RWPE2 (cell line): ENCODE measurements at regions not wholly inside any gene's neighbourhood (a gene's known extent, or its start where the extent isn't known, plus 50 kb on each side); places are given as distances from the start of the nearest gene placed in this dataset.

Source experiments
- ATAC-seq: fragments of 200-7000 bp; cut with Tn5 transposase; 3 replicates; pipeline ENCODE4 v1.9.1; 2021; ENCODE audit warnings: low read depth
- DNase-seq: peaks from one replicate; pipeline ENCODE4 v3.0.0-alpha.2; 2020; ENCODE audit warnings: low spot score
- H3K27ac ChIP-seq: fragments of 450-650 bp; 2 replicates; pipeline ENCODE4 v1.5.1; 2017; ENCODE audit warnings: mild to moderate bottlenecking; ENCODE audit not compliant: poor library complexity, severe bottlenecking
- H3K27me3 ChIP-seq: fragments of 250-450 bp; sonication (Bioruptor Pico); 2 replicates; pipeline ENCODE4 v1.5.1; 2021; ENCODE audit warnings: mild to moderate bottlenecking, moderate library complexity; ENCODE audit not compliant: insufficient read depth, poor library complexity, severe bottlenecking
- H3K36me3 ChIP-seq: fragments of 250-450 bp; sonication (Bioruptor Pico); 2 replicates; pipeline ENCODE4 v1.5.1; 2020; ENCODE audit warnings: low read depth, mild to moderate bottlenecking, moderate library complexity
- H3K4me1 ChIP-seq: fragments of 250-450 bp; sonication (Bioruptor Pico); 2 replicates; pipeline ENCODE4 v1.5.1; 2021; ENCODE audit warnings: mild to moderate bottlenecking, moderate library complexity; ENCODE audit not compliant: insufficient read depth, poor library complexity, severe bottlenecking
- H3K4me3 ChIP-seq: fragments of 250-450 bp; sonication (Bioruptor Pico); 2 replicates; pipeline ENCODE4 v1.5.1; 2021; ENCODE audit warnings: mild to moderate bottlenecking, moderate library complexity; ENCODE audit not compliant: severe bottlenecking
- H3K9me3 ChIP-seq: fragments of 250-450 bp; sonication (Bioruptor Pico); 2 replicates; pipeline ENCODE4 v1.5.1; 2021; ENCODE audit warnings: mild to moderate bottlenecking, moderate library complexity; ENCODE audit not compliant: severe bottlenecking
- CTCF ChIP-seq: fragments of 450-650 bp; IDR thresholded peaks from one replicate; pipeline ENCODE4 v1.5.1; 2017; ENCODE audit warnings: mild to moderate bottlenecking, moderate library complexity; ENCODE audit not compliant: poor library complexity, severe bottlenecking

GRCh38 chr2:152942940-152943440, 224.6 kb downstream of the ARL6IP6 start:
- DNase-seq (no peak), ATAC-seq (no peak)
- no peaks in the 10 kb centered on the region for H3K9me3 ChIP-seq
- H3K27ac ChIP-seq = no peak overlapping the region
- no peak for TF ChIP-seq CTCF
- no peaks in the 10 kb centered on the region for H3K4me1 ChIP-seq
- no peaks in the 10 kb centered on the region for H3K27me3 ChIP-seq
- no peaks in the 10 kb centered on the region for H3K36me3 ChIP-seq
- no peak overlapping the region for H3K4me3 ChIP-seq

- Histone ChIP-seq H3K9me3 (no peaks in the 10 kb centered on the region), H3K4me1 (no peaks in the 10 kb centered on the region), H3K4me3 (no peak overlapping the region), H3K27me3 (no peaks in the 10 kb centered on the region), H3K27ac (no peak overlapping the region), H3K36me3 (no peaks in the 10 kb centered on the region)
- TF ChIP-seq CTCF = no peak
- no peak for DNase-seq
- no peak for ATAC-seq
Measured at GRCh38 chr2:152930501-152930900, 212.1 kb downstream of the ARL6IP6 start.

GRCh38 chr2:152929628-152930027, 211.2 kb downstream of the ARL6IP6 start:
- no peak for TF ChIP-seq CTCF
- no peak for ATAC-seq
- Histone ChIP-seq H3K27ac (no peak overlapping the region), H3K9me3 (no peaks in the 10 kb centered on the region), H3K36me3 (no peaks in the 10 kb centered on the region), H3K4me3 (no peak overlapping the region), H3K4me1 (peaks cover 2% of the 10 kb centered on the region), H3K27me3 (no peaks in the 10 kb centered on the region)
- DNase-seq = no peak

- Histone ChIP-seq H3K27ac (no peak overlapping the region), H3K27me3 (no peaks in the 10 kb centered on the region), H3K9me3 (no peaks in the 10 kb centered on the region), H3K4me1 (peaks cover 2% of the 10 kb centered on the region), H3K4me3 (no peak overlapping the region), H3K36me3 (no peaks in the 10 kb centered on the region)
- peak; percentile 65 for ATAC-seq
- DNase-seq = no peak
- TF ChIP-seq CTCF = peak; percentile 71
Measured at GRCh38 chr2:152925547-152926448, 207.4 kb downstream of the ARL6IP6 start.

GRCh38 chr2:152924722-152925121, 206.3 kb downstream of the ARL6IP6 start:
- TF ChIP-seq CTCF = no peak
- H3K9me3 ChIP-seq = no peaks in the 10 kb centered on the region
- no peak overlapping the region for H3K4me3 ChIP-seq
- no peaks in the 10 kb centered on the region for H3K36me3 ChIP-seq
- ATAC-seq = peak; percentile 82
- H3K4me1 ChIP-seq = peaks cover 2% of the 10 kb centered on the region
- H3K27me3 ChIP-seq = no peaks in the 10 kb centered on the region
- peak; percentile 49 for DNase-seq
- H3K27ac ChIP-seq = no peak overlapping the region
